ENCODE measurements at regions not wholly inside any gene's neighbourhood (a gene's known extent, or its start where the extent isn't known, plus 50 kb on each side); places are given as distances from the start of the nearest gene placed in this dataset.

DNA sequence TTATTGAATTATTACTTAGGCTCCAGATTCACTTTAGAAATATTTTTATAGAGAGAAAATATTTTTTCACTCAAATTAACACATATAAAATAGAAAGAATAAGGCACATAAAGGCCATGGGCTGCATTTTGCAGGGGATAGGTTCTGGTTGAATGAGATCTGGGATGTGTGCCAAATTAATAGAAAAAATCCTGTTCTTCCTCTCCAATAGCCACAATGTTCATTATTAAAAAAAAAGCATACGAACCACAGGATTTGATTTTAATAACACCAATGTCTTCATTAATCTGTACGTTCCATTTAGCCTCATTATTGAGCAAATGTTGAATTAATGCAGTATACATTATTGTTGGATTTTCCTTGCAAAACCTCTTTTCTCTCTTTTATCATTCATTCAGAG lies 622.8 kb upstream of the AGTR1 start:
- no peak for TF ChIP-seq POLR2A (IDR thresholded peaks at IDR 0.05; ENCODE audit: low read depth, low read length)
- no peak for TF ChIP-seq TAF1 (IDR thresholded peaks at IDR 0.05; ENCODE audit: borderline replicate concordance, low read depth, low read length)
- TF ChIP-seq POLR2AphosphoS5 (IDR thresholded peaks at IDR 0.05; ENCODE audit: low read depth, low read length) = no peak
